Suppressor macrophage treated with lipopolysaccharide for 4 hours (primary cell): ENCODE measurements at regions not wholly inside any gene's neighbourhood (a gene's known extent, or its start where the extent isn't known, plus 50 kb on each side); places are given as distances from the start of the nearest gene placed in this dataset.
A peak's percentile ranks its signal among the peaks of the same experiment; 100 is the strongest.
"Not testable (repeated sequence)": the region's sequence is repeated elsewhere in the genome, so short reads cannot be mapped to it uniquely, and the experiment has no call there.

Experiments
- DNase-seq: peaks from one replicate; pipeline ENCODE4 v3.0.0-alpha.2; 2020

DNA sequence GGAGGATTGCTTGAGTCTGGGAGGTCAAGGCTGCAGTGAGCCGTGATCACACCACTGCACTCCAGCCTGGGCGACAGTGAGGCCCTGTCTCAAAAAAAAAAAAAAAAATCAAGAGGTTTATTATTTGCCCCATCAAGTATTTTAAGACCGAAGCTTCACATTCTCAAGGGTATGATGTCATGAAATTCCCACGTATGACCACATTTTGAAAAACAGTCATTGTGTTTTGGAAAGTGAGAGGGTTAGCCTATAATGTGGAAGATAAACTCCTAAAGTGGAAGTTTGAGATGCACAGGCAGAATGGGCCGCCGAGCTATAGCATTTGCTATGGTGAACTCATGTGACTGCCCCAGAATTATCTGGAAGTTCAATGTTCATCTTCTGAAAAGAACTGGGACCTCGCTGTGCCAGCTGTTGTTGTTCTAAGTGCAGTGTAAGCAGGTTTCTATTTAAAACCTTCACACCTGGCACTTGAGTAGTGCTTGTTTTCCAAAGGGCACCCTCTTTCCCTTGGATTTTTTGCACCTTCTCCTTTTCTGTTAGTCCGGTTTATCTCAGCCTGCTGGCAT is 96.9 kb upstream of the SLC25A33 start:
- no peak for DNase-seq

DNA sequence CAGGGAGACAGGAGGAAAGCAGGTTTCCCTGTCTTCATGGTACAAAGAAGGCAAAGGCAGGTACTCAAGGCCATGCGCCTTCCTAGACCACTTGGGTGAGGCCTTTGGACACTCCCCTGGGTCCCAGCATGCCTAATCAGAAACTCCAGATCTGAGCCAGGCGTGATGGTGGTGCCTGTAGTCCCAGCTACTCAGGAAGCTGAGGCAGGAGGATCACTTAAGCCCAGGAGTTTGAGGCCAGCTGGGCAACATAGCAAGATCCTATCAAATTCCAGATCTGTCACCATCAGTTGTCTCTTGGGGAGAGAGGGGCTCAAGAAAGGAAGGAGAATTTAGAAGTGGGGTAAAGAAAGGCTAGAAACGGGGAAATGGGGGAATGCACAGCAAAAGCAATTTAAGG is 96.3 kb upstream of the SLC25A33 start:
- DNase-seq = no peak

DNA sequence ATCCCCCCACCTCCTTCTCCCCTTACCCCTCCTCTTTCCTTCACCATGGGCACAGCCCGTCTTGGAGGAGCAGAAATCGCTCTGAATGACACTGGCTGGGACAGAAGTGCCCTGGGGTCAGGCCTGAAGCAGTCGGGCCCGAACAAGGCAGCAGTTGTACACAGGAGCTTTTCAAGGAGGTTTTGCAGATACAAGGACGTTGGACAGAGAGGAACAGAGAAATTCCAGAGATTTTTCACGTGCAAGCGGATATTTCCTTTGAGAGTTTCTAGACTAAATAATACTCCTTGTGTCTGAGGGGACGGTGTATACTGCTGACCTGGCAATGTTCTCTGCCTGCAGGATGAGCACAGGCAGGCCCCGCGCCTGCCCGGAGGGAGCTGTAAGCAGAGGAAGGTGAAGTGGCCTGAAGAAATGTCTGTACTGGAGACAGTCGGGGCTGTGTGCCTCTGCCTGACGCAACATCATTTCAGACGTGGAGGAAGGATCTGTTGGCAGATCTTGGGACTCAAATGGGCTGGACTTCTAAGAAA is 95.3 kb upstream of the SLC25A33 start:
- no peak for DNase-seq

DNA sequence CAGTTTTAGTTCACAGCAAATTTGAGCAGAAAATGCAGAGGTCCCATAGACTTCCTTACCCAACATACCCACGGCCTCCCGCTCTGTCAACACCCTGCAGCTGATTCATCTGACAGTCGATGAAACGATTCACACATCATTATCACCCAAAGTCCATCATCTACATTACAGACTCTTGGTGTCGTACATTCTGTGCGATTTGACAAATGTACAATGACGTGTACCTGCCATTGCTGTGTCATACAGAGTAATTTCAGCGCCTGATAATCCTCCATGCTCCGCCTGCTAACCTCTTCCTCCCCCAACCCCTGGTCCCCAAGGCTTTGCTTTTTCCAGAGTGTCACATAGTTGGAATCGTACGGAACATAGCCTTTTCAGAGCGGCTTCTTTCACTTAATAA is 94.7 kb upstream of the SLC25A33 start:
- no peak for DNase-seq

DNA sequence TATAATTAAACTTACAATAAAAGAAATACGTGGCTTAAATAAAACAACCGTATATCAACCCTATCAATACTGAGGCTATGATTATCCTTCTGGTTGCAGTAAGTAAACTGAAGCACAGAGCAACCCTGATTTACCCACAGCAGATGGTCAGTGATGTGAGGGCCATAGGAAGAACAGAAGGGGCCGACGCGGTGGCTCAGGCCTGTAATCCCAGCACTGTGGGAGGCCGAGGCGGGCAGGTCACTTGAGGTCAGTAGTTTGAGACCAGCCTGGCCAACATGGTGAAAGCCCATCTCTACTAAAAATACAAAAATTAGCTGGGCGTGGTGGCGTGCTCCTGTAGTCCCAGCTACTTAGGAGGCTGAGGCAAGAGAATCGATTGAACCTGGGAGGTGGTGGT is 94.2 kb upstream of the SLC25A33 start:
- not testable (repeated sequence) for DNase-seq

DNA sequence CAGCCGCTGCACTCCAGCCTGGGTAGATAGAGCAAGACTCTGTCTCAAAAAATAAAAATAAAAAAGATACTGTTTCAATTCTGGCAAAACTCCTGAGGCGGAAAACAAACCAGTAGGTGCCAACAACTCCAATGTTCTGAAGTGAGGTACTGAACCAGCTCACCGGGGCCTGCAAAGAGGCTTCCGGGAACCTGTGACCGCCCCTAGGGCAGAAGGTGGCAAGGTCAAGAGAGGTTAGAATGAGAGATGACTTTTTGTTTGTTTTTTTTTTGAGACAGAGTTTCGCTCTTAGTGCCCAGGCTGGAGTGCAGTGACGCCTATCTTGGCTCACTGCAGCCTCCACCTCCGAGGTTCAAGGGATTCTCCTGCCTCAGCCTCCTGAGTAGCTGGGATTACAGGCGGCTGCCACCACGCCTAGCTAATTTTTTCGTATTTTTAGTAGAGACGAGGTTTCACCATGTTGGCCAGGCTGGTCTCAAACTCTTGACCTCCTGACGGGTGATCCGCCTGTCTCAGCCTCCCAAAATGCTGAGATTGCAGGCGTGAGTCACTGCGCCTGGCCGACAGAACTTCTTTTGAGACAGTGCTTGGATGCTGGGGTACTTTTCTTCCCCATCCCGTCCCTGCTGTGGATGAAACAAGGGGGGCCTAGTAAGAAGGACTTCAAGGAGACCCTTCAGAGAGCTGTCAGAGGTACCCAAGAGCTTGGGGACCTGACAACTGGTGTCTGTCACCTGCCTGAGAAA is 91.9 kb upstream of the SLC25A33 start:
- no peak for DNase-seq

DNA sequence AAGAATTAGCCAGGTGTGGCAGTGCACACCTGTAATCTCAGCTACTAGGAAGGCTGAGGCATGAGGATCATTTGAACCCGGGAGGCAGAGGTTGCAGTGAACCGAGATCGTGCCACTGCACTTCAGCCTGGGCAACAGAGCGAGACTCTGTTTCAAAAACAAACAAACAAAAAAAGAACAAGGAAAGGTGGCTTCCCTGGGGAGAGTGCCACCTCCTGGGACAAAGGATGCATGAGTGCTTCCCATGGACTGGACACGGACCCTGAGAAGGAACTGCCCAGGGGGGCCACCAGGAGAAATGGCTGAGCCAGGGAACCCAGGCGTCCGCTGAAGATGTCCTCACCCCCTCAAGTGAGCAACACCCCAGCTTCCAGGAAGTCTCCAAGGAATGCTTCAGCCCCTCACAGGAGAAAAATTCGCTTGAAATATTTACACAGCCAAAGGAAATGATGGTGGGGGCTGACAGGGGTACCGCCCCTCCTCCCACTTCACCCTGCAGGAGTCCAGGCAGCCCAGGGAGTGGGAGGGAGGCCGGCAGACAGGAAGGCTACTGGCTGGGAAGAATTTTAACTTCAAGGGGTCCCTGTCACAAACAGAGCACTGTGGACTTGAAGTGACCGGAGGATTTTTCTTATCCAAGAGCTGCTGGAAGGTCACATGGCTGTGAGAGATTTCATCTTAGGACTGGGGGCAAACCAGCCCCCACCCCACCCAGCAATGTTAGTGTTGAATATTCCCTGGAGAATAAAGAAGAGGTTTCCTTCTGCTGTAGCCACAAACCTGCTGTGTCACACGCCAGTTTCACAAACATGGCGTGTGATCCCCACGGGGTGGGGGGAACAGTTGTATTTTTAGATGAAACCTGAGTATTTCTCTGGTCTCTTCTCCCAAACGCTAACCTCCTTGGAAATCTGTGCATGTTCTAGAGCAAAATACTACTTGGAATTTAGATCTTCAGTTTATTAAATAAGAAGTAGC is 90.8 kb upstream of the SLC25A33 start:
- DNase-seq = no peak

DNA sequence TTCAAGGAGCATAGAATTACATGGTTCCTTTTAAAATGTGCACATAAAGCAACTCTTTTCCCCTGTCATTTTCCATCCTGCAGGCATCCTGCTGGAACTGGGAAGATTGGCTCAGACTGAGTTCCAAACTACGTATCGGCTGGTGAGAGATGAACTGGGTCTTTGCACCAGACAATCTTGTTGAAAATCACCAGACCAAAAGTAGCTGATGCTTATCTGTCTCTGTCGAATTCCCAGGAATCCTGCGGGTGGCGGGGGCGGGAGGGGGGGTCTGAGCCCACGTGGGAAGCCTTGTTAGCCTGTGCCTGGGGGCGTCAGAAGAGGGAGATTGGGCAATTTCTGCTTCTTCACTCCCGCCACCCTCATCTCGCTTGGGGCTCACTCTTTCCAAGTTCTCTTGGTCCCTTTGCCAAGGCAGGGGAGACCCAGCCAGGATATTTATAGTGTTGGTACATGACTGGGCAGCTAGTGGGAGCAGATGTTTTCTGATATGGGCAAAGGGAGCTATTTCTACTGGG is 90.1 kb upstream of the SLC25A33 start:
- no peak for DNase-seq

DNA sequence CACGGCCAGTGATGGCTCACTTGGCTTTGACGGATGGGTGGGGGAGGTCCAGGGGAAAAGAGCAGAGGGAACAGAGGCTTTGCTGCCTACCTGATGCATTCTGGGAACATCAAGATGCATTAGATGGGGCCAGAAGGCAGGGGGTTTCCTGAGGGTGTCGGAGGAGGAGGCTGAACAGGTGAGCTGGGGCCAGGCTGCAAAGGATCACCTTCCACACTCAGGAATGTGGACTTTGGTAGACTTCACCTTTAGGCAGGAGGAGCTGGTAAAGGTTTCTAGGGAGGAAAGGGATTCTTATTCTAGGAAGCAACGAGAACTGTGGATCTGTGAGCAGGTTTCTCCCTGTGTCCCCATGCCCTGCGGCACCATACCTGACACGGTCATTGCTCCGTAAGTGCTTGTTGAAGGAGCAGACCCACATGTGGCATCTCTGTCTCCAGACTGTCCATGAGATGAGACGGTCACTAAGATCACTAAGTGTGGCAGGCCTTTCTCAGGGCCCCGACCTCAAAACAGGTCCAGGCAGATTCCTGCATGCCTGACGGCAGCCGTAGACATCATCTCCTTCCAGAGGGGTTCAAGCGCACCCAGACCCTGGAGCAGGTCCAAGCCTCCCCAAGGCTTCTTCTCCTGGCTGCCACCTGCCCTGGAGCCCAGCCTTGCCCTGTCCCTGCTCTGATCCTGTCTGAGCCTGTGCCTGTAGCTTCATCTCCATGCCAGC is 89.1 kb upstream of the SLC25A33 start:
- no peak for DNase-seq

DNA sequence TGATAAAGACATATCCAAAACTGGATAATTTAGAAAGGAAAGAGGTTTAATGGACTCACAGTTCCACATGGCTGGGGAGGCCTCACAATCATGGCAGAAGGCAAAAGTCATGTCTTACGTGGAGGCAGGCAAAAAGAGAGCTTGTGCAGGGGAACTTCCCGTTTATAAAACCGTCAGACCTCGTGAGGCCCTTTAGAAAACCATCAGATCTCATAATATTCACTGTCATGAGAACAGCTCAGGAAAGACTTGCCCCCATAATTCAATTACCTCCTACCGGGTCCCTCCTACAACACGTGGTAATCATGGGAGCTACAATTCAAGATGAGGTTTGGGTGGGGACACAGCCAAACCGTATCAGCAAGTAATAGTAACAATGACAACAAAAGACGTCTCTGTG is 88.2 kb upstream of the SLC25A33 start:
- DNase-seq = peak; percentile 15

DNA sequence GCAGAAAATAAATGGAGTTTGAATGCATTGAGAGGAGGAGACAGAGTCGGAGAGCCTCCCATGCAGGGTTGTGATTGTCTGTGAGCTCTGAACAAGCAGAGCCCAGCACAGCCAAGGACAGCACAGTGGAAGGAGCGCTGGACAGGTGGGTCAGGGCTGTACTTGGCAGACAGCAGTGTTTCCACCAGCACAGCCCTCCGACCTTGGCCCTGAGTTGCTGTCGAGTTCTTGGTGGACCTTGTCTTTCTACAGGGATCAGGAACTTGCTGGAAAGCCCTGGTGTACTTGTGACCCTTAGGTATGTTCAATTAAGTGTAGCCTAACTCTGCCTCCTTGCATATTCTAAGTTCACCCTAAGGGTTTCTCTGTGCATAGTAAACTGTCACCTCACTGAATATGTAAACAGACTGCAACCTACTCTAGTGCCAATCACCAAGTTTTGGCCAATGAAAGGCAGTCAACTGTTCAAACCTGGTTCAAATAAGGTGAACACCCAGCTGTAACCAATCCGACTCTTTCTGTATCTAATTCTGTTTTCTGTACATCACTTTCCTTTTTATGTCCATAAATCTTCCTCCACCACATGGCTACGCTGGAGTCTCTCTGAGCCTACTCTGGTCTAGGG is 86.6 kb upstream of the SLC25A33 start:
- DNase-seq = no peak

DNA sequence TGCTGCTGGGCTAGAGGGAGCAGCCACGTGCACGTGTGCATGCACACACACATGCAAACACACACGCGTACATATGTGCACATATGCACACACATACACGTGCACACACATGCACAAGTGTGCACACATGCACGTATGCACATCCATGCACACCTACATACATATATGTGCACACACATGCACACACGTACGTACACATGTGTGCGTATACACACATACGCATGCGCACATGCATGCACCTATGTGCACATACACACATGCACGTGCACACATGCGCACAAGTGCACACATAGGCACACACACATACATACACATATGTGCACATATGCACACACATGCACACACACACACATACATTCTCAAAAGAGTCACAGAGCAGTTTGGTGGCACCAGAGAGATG is 85.9 kb upstream of the SLC25A33 start:
- DNase-seq = no peak

DNA sequence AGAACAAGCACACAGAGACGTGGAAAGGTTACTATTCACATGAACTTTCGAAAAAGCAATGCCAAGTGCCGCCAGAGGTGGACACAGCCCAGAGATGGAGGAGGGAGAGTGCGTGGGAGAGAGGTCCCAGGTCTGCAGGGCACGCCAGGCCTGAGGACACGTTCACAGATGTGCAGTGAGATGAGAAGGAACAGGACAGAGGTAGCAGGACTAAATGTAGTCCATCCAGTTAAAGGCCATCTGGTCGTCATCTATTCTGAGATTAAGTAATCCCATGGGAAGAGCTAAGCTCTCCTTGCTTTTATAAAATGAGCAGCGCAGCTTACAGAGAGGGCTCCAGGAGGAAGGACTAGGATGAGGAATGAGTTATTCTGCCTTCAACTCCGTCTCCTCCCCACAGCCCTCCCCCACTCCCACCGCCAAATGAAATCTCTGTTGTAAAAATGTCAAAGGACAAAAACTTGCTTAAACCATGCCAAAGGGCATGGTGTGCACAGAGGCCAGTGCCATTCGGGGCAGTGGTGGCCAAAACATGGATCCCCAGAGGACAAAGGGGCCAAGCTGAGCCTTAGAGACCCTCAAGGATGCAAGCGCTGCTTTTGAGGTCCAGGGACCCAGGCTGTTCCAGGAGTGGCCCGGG is 85.4 kb upstream of the SLC25A33 start:
- DNase-seq = no peak

DNA sequence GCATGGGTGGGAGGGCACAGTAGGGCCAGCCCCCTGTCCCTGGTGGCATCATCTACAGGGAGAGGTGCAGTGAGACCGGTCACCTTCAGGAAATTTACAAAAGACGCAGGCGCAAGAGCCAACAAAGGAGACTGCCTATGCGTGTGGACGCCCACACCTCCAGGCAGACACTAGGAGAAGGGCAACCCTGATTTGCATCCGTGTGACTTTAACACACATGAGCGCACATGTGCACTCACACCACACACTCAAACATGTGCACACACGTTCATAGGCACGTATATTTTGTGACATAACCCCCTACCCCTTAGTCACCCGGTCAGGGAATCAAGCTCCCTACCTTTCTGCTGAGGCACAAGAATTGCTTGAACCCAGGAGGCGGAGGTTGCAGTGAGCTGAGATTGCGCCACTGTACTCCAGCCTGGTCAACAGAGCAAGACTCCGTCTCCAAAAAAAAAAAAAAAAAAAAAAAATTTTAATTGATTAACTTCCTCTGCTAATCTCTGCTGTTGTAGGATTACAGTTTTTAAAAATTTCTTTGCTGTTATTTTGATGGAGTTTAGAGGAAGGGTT is 84.7 kb upstream of the SLC25A33 start:
- DNase-seq = no peak

DNA sequence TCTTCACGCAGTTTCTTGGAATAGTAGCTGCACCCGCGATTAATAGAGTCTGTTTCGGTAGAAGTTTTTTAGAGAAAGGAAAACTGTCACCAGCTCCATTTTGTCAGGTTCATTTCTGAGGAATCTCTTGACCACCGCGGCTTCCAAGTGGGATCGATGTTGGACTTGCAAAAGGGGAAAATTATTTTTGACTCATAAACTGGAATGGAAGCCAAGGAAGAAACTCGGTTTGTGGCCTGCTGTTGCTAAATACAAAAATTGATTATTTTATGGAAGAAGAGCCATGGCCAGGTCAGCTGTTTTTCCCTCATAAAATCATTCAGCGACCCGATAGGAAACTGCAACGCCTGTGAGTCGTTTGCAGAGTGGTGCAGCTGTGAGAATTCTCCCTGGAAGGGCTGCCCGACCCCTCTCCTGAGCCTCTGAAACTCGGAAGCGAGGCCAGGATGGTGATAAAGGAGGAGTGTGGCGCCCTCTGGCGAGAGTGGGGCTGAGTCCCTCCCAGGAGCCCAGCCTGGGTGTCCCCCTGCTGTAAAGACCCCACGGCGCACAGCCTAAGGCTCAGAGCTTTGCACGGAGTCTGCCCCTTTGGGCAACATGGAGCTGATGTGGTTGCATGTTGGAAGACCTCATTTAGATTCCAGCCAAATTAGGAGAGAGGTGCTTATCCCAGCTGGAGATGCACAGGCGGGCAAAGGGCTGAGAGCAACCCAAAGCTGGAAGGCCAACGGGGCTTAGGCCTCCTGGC is 83.6 kb upstream of the SLC25A33 start:
- peak; percentile 71 for DNase-seq

DNA sequence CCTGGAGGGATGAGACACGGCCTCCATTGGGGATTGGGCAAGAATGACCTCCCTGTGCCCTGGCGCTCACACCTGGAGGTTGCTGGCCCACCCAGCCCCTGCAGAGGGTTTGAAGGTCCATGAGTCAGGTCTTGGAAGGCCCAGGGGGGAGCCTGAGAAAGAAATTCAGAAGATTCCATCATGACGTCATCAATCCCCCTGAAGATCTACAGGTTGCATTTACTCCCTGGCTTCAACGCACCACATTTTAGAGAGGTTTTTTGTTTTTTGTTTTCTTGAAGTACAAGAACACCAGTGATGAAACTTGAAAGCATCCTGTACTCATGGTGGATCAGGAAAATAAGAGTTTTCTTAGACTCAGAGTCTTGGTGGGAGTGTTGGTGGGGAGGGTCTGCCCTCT is 82.4 kb upstream of the SLC25A33 start:
- no peak for DNase-seq

DNA sequence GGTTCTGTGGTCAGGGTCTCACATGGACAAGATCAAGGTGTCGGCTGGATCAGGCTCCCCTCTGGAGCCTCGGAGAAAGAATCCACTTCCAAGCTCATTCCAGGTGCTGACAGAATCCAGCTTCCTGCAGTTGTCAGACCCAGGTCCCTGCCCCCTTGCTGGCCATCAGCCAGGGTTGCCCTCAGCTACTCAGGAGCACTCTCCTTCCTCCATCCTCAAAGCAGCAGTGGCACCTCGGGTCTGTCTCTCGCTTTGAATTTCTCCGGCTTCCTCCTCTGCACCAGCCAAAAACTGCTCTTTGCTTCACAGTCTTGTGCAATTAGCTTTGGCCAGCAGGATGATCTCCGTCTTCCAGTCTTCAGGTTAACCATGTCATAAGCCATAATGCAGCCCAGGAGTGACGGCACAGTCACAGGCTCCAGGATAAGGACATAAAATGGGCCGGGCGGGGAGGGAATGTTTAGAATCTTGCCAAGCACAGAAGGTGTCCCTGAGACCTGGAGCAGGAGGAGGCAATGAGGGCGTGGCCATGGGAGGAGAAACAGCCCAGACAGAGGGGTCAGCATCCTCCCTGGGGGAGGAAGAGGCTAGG is 79.4 kb upstream of the SLC25A33 start:
- DNase-seq = no peak

DNA sequence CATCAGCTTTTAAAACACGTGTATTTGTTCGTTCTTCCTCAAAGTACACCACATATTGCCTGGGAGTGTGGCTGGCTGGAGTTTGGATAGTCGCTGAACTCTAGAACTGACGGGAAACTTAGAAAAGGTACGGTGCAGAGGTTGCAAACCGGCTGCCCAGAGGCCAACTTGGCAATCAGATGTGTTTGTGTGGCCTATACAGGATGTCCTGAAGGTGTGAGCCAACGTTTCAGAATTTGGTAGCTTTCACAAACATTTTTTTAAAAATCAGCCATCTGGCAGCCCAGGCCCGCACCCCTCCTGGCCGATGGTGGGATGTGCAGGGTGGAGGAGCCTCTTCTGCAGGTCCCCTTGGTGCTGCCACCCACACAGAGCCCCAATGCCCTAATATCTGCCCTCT is 73.6 kb upstream of the SLC25A33 start:
- no peak for DNase-seq

DNA sequence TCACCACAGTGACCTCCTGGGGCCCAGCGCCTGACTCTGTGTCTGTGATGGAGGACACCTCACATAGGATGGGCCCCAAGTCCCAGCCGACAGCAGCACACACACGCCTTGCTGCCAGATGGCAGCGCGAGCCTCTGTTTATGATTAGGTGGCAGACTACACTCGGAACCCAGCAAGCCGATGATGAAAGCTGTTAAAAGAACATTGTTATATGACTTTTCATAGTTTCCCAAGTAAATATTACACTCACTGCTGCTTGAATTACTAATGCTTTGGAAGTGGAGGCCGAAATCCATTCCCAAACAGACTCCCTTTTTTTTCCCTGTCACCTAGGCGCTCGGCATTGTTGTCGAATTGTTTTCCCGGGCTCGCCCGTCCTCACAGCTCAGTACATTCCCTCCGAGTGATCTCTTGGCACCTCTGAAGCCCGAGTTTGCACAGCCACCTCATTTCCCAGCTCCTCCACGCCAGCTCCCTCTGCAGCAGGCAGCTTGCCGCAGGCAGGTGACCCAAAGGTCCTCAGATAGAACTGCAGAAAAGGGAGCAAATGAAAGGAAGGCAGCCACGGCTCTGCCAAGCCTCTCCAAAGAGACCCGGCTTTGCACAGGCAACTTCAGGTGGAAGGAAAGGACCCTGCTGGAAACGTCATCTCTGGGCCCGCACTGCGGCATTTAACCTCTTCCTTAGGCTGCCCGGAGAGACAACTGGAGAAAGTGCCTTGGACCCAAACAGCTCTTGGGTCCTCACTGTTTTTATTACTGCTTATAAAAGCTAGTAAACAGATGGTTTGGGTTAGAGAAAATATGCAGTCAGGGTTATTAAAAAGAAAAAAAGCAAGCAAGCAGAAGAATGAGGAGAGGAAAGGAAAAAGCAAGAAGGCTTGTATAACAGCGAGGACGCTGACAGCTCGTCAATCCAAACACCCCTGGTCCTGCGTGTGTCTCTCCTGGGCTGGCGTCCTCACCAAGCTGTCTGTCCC is 72.2 kb upstream of the SLC25A33 start:
- no peak for DNase-seq
